Caco-2 (cell line): ENCODE measurements at regions not wholly inside any gene's neighbourhood (a gene's known extent, or its start where the extent isn't known, plus 50 kb on each side); places are given as distances from the start of the nearest gene placed in this dataset.

ENCODE experiments used
- BruUV-seq: library from RNA; stranded (reverse); fragments of 400-500 nt; replicated peaks from 2 replicates; lab custom pipeline; 2021; lab: Mats Ljungman, UMichigan
- CTCF ChIA-PET: fragments of 300-600 bp; sonication (Branson Sonifier 250); formaldehyde crosslinking; loops from one replicate; lab custom pipeline; 2022; ENCODE audit warnings: antibody characterized with exemption; lab: Charles Lee
- POLR2A ChIA-PET: fragments of 300-600 bp; sonication (Branson Sonifier 250); formaldehyde crosslinking; loops from one replicate; lab custom pipeline; 2022; ENCODE audit warnings: antibody characterized with exemption; lab: Charles Lee
- DNase-seq, 2 experiments: peaks; one replicate each; pipeline versions ENCODE4 v3.0.0 to v3.0.0-alpha.2; 2020 to 2022
- H3K27me3 ChIP-seq: replicated peaks from 2 replicates; pipeline ENCODE4 v1.6.0; 2011; ENCODE audit warnings: low read length; ENCODE audit not compliant: control insufficient read depth, insufficient read depth
- H3K36me3 ChIP-seq: 2 replicates; pipeline ENCODE4 v1.5.1; 2011; ENCODE audit warnings: low read length; ENCODE audit not compliant: control insufficient read depth, insufficient read depth
- H3K4me1 ChIP-seq: fragments of 250-450 bp; sonication (Bioruptor Pico); 2 replicates; pipeline ENCODE4 v1.5.1; 2020; ENCODE audit warnings: mild to moderate bottlenecking
- H3K4me3 ChIP-seq: 2 replicates; pipeline ENCODE4 v1.5.1; 2011; ENCODE audit warnings: low read depth, mild to moderate bottlenecking, control low read depth, low read length
- H3K9me3 ChIP-seq: fragments of 250-450 bp; sonication (Bioruptor Pico); 2 replicates; pipeline ENCODE4 v1.5.1; 2020; ENCODE audit warnings: mild to moderate bottlenecking, moderate library complexity
- H3K27ac Mint-ChIP-seq: one replicate; pipeline ENCODE4 v1.8.0; 2022; ENCODE audit warnings: mixed read lengths; ENCODE audit not compliant: unreplicated experiment
- H3K27me3 Mint-ChIP-seq: one replicate; pipeline ENCODE4 v1.8.0; 2022; ENCODE audit warnings: mixed read lengths; ENCODE audit not compliant: insufficient read depth, unreplicated experiment
- H3K36me3 Mint-ChIP-seq: one replicate; pipeline ENCODE4 v1.8.0; 2022; ENCODE audit warnings: mild to moderate bottlenecking, mixed read lengths; ENCODE audit not compliant: insufficient read depth, unreplicated experiment
- H3K4me1 Mint-ChIP-seq: one replicate; pipeline ENCODE4 v1.8.0; 2022; ENCODE audit warnings: low read depth, mixed read lengths; ENCODE audit not compliant: unreplicated experiment
- H3K4me3 Mint-ChIP-seq: one replicate; pipeline ENCODE4 v1.8.0; 2022; ENCODE audit warnings: mild to moderate bottlenecking, moderate library complexity, mixed read lengths; ENCODE audit not compliant: unreplicated experiment
- H3K9me3 Mint-ChIP-seq: one replicate; pipeline ENCODE4 v1.8.0; 2022; ENCODE audit warnings: mixed read lengths; ENCODE audit not compliant: unreplicated experiment
- CTCF ChIP-seq, 2 experiments: fragments of 200-600 bp in 1 of 2; IDR thresholded peaks; 1 replicate in 1 of 2; 2 replicates in 1 of 2; pipeline versions ENCODE4 v1.5.1 to v1.8.0; 2011 to 2022; ENCODE audit warnings: antibody characterized with exemption in 1 of 2, control low read depth in 1 of 2, inconsistent platforms in 1 of 2, low read depth in 1 of 2, low read length in 1 of 2, mild to moderate bottlenecking in 1 of 2, moderate library complexity in 1 of 2; ENCODE audit not compliant: insufficient read depth in 1 of 2, severe bottlenecking in 1 of 2, unreplicated experiment in 1 of 2
- intact Hi-C: fragments of 100-400 bp; cut with micrococcal nuclease; formaldehyde crosslinking; loops from one replicate; pipeline ENCODE4 v1.10.0; 2022; ENCODE audit not compliant: unreplicated experiment

GRCh38 chr1:61004262-61005003 is 77.9 kb upstream of the NFIA start:
- no peak for DNase-seq
- no peak for TF ChIP-seq CTCF (IDR thresholded peaks at IDR 0.05; ENCODE audit: insufficient read depth in 1 of 2, low read depth in 1 of 2, low read length in 1 of 2, severe bottlenecking in 1 of 2, unreplicated experiment in 1 of 2)
- CTCF ChIA-PET = no interaction called here
- POLR2A ChIA-PET = no interaction called here
- Mint-ChIP-seq H3K27me3 (peaks cover 3% of the 10 kb centered on the region), H3K27ac (no peak overlapping the region), H3K9me3 (no peaks in the 10 kb centered on the region), H3K4me3 (no peak overlapping the region), H3K4me1 (no peaks in the 10 kb centered on the region), H3K36me3 (no peaks in the 10 kb centered on the region)
- H3K4me3 ChIP-seq = no peak overlapping the region
- H3K9me3 ChIP-seq = no peaks in the 10 kb centered on the region
- H3K27me3 ChIP-seq = no peaks in the 10 kb centered on the region
- no TSS peak for BruUV-seq
- no peaks in the 10 kb centered on the region for H3K4me1 ChIP-seq
- intact Hi-C loops = no loop called here
- H3K36me3 ChIP-seq = no peaks in the 10 kb centered on the region

GRCh38 chr1:61000327-61000726 is 82.0 kb upstream of the NFIA start:
- Mint-ChIP-seq H3K9me3 (no peaks in the 10 kb centered on the region), H3K27ac (no peak overlapping the region), H3K27me3 (no peaks in the 10 kb centered on the region), H3K36me3 (no peaks in the 10 kb centered on the region), H3K4me3 (no peak overlapping the region), H3K4me1 (no peaks in the 10 kb centered on the region)
- DNase-seq = no peak
- H3K36me3 ChIP-seq = no peaks in the 10 kb centered on the region
- H3K4me3 ChIP-seq = no peak overlapping the region
- H3K9me3 ChIP-seq = no peaks in the 10 kb centered on the region
- ChIA-PET CTCF (no interaction called here), POLR2A (no interaction called here)
- no peak for TF ChIP-seq CTCF (IDR thresholded peaks at IDR 0.05; ENCODE audit: insufficient read depth in 1 of 2, low read depth in 1 of 2, low read length in 1 of 2, severe bottlenecking in 1 of 2, unreplicated experiment in 1 of 2)
- H3K27me3 ChIP-seq = no peaks in the 10 kb centered on the region
- intact Hi-C loops = no loop called here
- no TSS peak for BruUV-seq
- no peaks in the 10 kb centered on the region for H3K4me1 ChIP-seq

DNA sequence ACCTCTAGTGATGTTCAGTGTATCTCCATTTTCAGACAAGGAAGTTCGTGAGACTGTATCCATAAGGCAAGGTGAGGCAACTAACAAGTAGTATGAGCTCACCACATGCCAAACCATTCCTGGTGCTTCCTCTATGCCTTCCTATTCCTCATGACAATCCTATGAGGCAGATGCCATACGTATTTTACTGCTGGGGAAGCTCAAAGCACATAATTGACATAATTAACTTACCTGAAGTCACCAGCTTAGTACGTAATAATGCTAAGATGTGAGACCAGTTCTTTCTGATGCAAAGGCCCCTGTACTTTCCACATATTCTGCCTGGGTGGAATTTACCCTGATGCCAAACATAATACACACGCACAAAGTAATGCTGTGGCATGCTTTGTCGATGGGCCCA is 83.6 kb upstream of the NFIA start:
- Mint-ChIP-seq H3K9me3 (no peaks in the 10 kb centered on the region), H3K4me3 (no peak overlapping the region), H3K4me1 (no peaks in the 10 kb centered on the region), H3K27ac (no peak overlapping the region), H3K36me3 (no peaks in the 10 kb centered on the region), H3K27me3 (no peaks in the 10 kb centered on the region)
- CTCF ChIA-PET = no interaction called here
- POLR2A ChIA-PET = no interaction called here
- Histone ChIP-seq H3K9me3 (no peaks in the 10 kb centered on the region), H3K4me3 (no peak overlapping the region), H3K36me3 (no peaks in the 10 kb centered on the region), H3K4me1 (no peaks in the 10 kb centered on the region), H3K27me3 (no peaks in the 10 kb centered on the region)
- no peak for DNase-seq
- TF ChIP-seq CTCF (IDR thresholded peaks at IDR 0.05; ENCODE audit: insufficient read depth in 1 of 2, low read depth in 1 of 2, low read length in 1 of 2, severe bottlenecking in 1 of 2, unreplicated experiment in 1 of 2) = no peak
- intact Hi-C loops = no loop called here
- BruUV-seq = no TSS peak
